Lower leg skin (tissue), 3 donors: ENCODE measurements at regions not wholly inside any gene's neighbourhood (a gene's known extent, or its start where the extent isn't known, plus 50 kb on each side); places are given as distances from the start of the nearest gene placed in this dataset.

Experiments
- POLR2A ChIP-seq, 2 donors: fragments of 450-650 bp; IDR thresholded peaks; one replicate each; pipeline ENCODE4 v1.6.1; 2016 to 2017; ENCODE audit warnings: antibody characterized with exemption in 2 of 2, mild to moderate bottlenecking in 1 of 2, moderate library complexity in 1 of 2
- TF ChIP-seq, protein P1 (sequence below), 3 donors: fragments of 450-650 bp; IDR thresholded peaks; one replicate each; pipeline ENCODE4 v1.5.1; 2016; ENCODE audit warnings: antibody characterized with exemption in 3 of 3, mild to moderate bottlenecking in 3 of 3, moderate library complexity in 2 of 3

DNA sequence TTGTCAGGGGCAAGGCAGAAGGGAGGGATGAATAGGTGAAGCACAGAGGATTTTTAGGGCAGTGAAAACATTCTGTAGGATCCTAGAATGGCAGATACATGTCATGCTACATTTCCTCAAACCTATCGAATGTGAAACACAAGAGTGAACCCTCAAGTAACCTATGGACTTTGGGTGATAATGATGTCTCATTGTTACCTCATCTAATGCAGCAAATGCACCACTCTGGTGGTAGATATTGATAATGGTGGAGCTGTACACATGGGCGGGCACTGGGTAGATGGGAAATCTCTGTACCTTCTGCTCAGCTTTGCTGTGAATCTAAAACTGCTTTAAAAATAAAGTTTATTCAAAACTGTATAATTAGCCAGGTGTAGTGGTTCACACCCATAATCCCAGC, 95.2 kb upstream of the NCK2 start:
- TF ChIP-seq, protein P1, sequence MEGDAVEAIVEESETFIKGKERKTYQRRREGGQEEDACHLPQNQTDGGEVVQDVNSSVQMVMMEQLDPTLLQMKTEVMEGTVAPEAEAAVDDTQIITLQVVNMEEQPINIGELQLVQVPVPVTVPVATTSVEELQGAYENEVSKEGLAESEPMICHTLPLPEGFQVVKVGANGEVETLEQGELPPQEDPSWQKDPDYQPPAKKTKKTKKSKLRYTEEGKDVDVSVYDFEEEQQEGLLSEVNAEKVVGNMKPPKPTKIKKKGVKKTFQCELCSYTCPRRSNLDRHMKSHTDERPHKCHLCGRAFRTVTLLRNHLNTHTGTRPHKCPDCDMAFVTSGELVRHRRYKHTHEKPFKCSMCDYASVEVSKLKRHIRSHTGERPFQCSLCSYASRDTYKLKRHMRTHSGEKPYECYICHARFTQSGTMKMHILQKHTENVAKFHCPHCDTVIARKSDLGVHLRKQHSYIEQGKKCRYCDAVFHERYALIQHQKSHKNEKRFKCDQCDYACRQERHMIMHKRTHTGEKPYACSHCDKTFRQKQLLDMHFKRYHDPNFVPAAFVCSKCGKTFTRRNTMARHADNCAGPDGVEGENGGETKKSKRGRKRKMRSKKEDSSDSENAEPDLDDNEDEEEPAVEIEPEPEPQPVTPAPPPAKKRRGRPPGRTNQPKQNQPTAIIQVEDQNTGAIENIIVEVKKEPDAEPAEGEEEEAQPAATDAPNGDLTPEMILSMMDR (IDR thresholded peaks at IDR 0.05): no peak
- no peak for TF ChIP-seq POLR2A (IDR thresholded peaks at IDR 0.05)
